ENCODE measurements at regions not wholly inside any gene's neighbourhood (a gene's known extent, or its start where the extent isn't known, plus 50 kb on each side); places are given as distances from the start of the nearest gene placed in this dataset.
A peak's percentile ranks its signal among the peaks of the same experiment; 100 is the strongest.

- peak overlapping the region; percentile 45 for H3K27ac Mint-ChIP-seq
- no peak for DNase-seq (ENCODE audit: low spot score in 2 of 2, unreplicated experiment in 2 of 2)
- no peak for TF ChIP-seq CTCF (IDR thresholded peaks at IDR 0.05; ENCODE audit: unreplicated experiment)
- H3K27me3 Mint-ChIP-seq (ENCODE audit: low read depth), result no peaks in the 10 kb centered on the region
- no peak overlapping the region for H3K4me3 Mint-ChIP-seq
- H3K36me3 Mint-ChIP-seq, result no peaks in the 10 kb centered on the region
- peaks cover 4% of the 10 kb centered on the region for H3K9me3 Mint-ChIP-seq
- peaks cover 5% of the 10 kb centered on the region for H3K4me1 Mint-ChIP-seq
Measured at GRCh38 chr10:3595736-3596135, 189.3 kb downstream of the KLF6 start.

- TF ChIP-seq CTCF (IDR thresholded peaks at IDR 0.05; ENCODE audit: unreplicated experiment), result no peak
- H3K4me3 Mint-ChIP-seq, result no peak overlapping the region
Measured at GRCh38 chr10:3593611-3594010, 191.4 kb downstream of the KLF6 start.

GRCh38 chr10:3592424-3592823 is 192.6 kb downstream of the KLF6 start:
- peaks cover 5% of the 10 kb centered on the region for H3K4me1 Mint-ChIP-seq
- H3K27me3 Mint-ChIP-seq (ENCODE audit: low read depth), result no peaks in the 10 kb centered on the region
- no peak overlapping the region for H3K4me3 Mint-ChIP-seq
- no peaks in the 10 kb centered on the region for H3K9me3 Mint-ChIP-seq
- no peak overlapping the region for H3K27ac Mint-ChIP-seq
- H3K36me3 Mint-ChIP-seq, result no peaks in the 10 kb centered on the region
- no peak for DNase-seq (ENCODE audit: low spot score in 2 of 2, unreplicated experiment in 2 of 2)
- no peak for TF ChIP-seq CTCF (IDR thresholded peaks at IDR 0.05; ENCODE audit: unreplicated experiment)

More at GRCh38 chr10:3593611-3594010, 191.4 kb downstream of the KLF6 start:
- peaks cover 5% of the 10 kb centered on the region for H3K4me1 Mint-ChIP-seq
- peaks cover under 1% of the 10 kb centered on the region for H3K9me3 Mint-ChIP-seq
- no peak for DNase-seq (ENCODE audit: low spot score in 2 of 2, unreplicated experiment in 2 of 2)
- no peaks in the 10 kb centered on the region for H3K36me3 Mint-ChIP-seq
- H3K27me3 Mint-ChIP-seq (ENCODE audit: low read depth), result no peaks in the 10 kb centered on the region
- no peak overlapping the region for H3K27ac Mint-ChIP-seq

GRCh38 chr10:3588816-3589215 is 196.2 kb downstream of the KLF6 start:
- no peaks in the 10 kb centered on the region for H3K27me3 Mint-ChIP-seq (ENCODE audit: low read depth)
- no peak overlapping the region for H3K27ac Mint-ChIP-seq
- no peak overlapping the region for H3K4me3 Mint-ChIP-seq
- no peak for TF ChIP-seq CTCF (IDR thresholded peaks at IDR 0.05; ENCODE audit: unreplicated experiment)
- H3K4me1 Mint-ChIP-seq, result no peaks in the 10 kb centered on the region
- DNase-seq (ENCODE audit: low spot score in 2 of 2, unreplicated experiment in 2 of 2), result no peak
- no peaks in the 10 kb centered on the region for H3K36me3 Mint-ChIP-seq
- no peaks in the 10 kb centered on the region for H3K9me3 Mint-ChIP-seq

GRCh38 chr10:3588346-3588745 is 196.7 kb downstream of the KLF6 start:
- no peaks in the 10 kb centered on the region for H3K36me3 Mint-ChIP-seq
- H3K9me3 Mint-ChIP-seq, result no peaks in the 10 kb centered on the region
- H3K27me3 Mint-ChIP-seq (ENCODE audit: low read depth), result no peaks in the 10 kb centered on the region
- H3K27ac Mint-ChIP-seq, result no peak overlapping the region
- DNase-seq (ENCODE audit: low spot score in 2 of 2, unreplicated experiment in 2 of 2), result no peak
- TF ChIP-seq CTCF (IDR thresholded peaks at IDR 0.05; ENCODE audit: unreplicated experiment), result no peak
- H3K4me3 Mint-ChIP-seq, result no peak overlapping the region
- no peaks in the 10 kb centered on the region for H3K4me1 Mint-ChIP-seq

Measured in mesothelial cell of epicardium (in vitro differentiated cells).